HL-60 (cell line): ENCODE measurements at regions not wholly inside any gene's neighbourhood (a gene's known extent, or its start where the extent isn't known, plus 50 kb on each side); places are given as distances from the start of the nearest gene placed in this dataset.

ENCODE experiments used
- DNase-seq, 2 experiments: peaks; one replicate each; pipeline ENCODE4 v3.0.0-alpha.2; 2010 to 2020; ENCODE audit warnings: low read depth in 1 of 2, low spot score in 1 of 2
- H3K27ac ChIP-seq: fragments of 250-450 bp; sonication (Bioruptor Pico); replicated peaks from 2 replicates; pipeline ENCODE4 v1.5.1; 2020; ENCODE audit warnings: mild to moderate bottlenecking, moderate library complexity
- H3K27me3 ChIP-seq: fragments of 250-450 bp; sonication (Bioruptor Pico); 2 replicates; pipeline ENCODE4 v1.5.1; 2021; ENCODE audit warnings: mild to moderate bottlenecking, moderate library complexity; ENCODE audit not compliant: insufficient read depth, poor library complexity, severe bottlenecking
- H3K4me3 ChIP-seq: replicated peaks from 2 replicates; pipeline ENCODE4 v1.5.1; 2011; ENCODE audit warnings: mild to moderate bottlenecking, control low read depth, low read length; ENCODE audit not compliant: insufficient read depth
- CTCF ChIP-seq: IDR thresholded peaks from one replicate; pipeline ENCODE4 v1.5.1; 2011; ENCODE audit warnings: low read length, control low read depth, inconsistent platforms; ENCODE audit not compliant: insufficient read depth
- GABPA ChIP-seq: IDR thresholded peaks from 2 replicates; pipeline ENCODE4 v1.6.1; 2012; ENCODE audit warnings: low read depth
- POLR2AphosphoS5 ChIP-seq: IDR thresholded peaks from 2 replicates; pipeline ENCODE4 v1.6.1; 2012; ENCODE audit warnings: low read depth
- REST ChIP-seq: IDR thresholded peaks from 2 replicates; pipeline ENCODE4 v1.6.1; 2012; ENCODE audit warnings: low read depth; ENCODE audit not compliant: insufficient replicate concordance
- SPI1 ChIP-seq: IDR thresholded peaks from 2 replicates; pipeline ENCODE4 v1.6.1; 2012; ENCODE audit warnings: low read depth, mild to moderate bottlenecking, borderline replicate concordance

GRCh38 chr1:29779146-29779545 is 542.8 kb downstream of the PTPRU start:
- no peak for DNase-seq
- no peak for TF ChIP-seq SPI1
- no peak for TF ChIP-seq POLR2AphosphoS5
- TF ChIP-seq CTCF = no peak
- TF ChIP-seq REST = no peak
- no peak for TF ChIP-seq GABPA

GRCh38 chr1:29777522-29777921 is 541.2 kb downstream of the PTPRU start:
- TF ChIP-seq SPI1 (no peak), REST (no peak), CTCF (no peak), GABPA (no peak), POLR2AphosphoS5 (no peak)
- Histone ChIP-seq H3K4me3 (no peak overlapping the region), H3K27me3 (no peaks in the 10 kb centered on the region), H3K27ac (no peak overlapping the region)
- no peak for DNase-seq

More at GRCh38 chr1:29779146-29779545, 542.8 kb downstream of the PTPRU start:
- H3K27ac ChIP-seq = no peak overlapping the region
- H3K27me3 ChIP-seq = no peaks in the 10 kb centered on the region
- no peak overlapping the region for H3K4me3 ChIP-seq

- no peak overlapping the region for H3K27ac ChIP-seq
- no peaks in the 10 kb centered on the region for H3K27me3 ChIP-seq
- TF ChIP-seq GABPA (no peak), REST (no peak), CTCF (no peak), POLR2AphosphoS5 (no peak), SPI1 (no peak)
- DNase-seq = no peak
- H3K4me3 ChIP-seq = no peak overlapping the region
Measured at GRCh38 chr1:29774355-29774754, 538.0 kb downstream of the PTPRU start.
